Neural cell (in vitro differentiated cells): ENCODE measurements at regions not wholly inside any gene's neighbourhood (a gene's known extent, or its start where the extent isn't known, plus 50 kb on each side); places are given as distances from the start of the nearest gene placed in this dataset.

ENCODE experiments used
- H2AFZ ChIP-seq: fragments of 200-600, 300-800 bp; sonication (generic), shearing (Covaris generic); 2 replicates; pipeline ENCODE4 v1.6.0; 2014; ENCODE audit warnings: low read depth, mild to moderate bottlenecking, antibody characterized with exemption, low read length, moderate library complexity
- H3F3A ChIP-seq: fragments of 200-600 bp; shearing (Covaris generic); 2 replicates; pipeline ENCODE4 v1.6.1; 2016; ENCODE audit warnings: mild to moderate bottlenecking, moderate library complexity, mixed read lengths, antibody characterized with exemption, low read length; ENCODE audit not compliant: insufficient read depth, poor library complexity, severe bottlenecking
- H3K27ac ChIP-seq: fragments of 200-600, 300-800 bp; sonication (generic), shearing (Covaris generic); 2 replicates; pipeline ENCODE4 v1.5.1; 2014; ENCODE audit warnings: mild to moderate bottlenecking, low read length, moderate library complexity
- H3K27me3 ChIP-seq: fragments of 300-800, 200-600 bp; sonication (generic), shearing (Covaris generic); 2 replicates; pipeline ENCODE4 v1.6.0; 2014; ENCODE audit warnings: mild to moderate bottlenecking, low read depth, low read length, moderate library complexity; ENCODE audit not compliant: insufficient read depth
- H3K36me3 ChIP-seq: fragments of 300-800, 200-600 bp; sonication (generic), shearing (Covaris generic); 2 replicates; pipeline ENCODE4 v1.5.1; 2014; ENCODE audit warnings: mild to moderate bottlenecking, antibody characterized with exemption, low read length, moderate library complexity; ENCODE audit not compliant: insufficient read depth
- H3K4me2 ChIP-seq: fragments of 300-800, 200-600 bp; sonication (generic), shearing (Covaris generic); 2 replicates; pipeline ENCODE4 v1.6.0; 2014; ENCODE audit warnings: mild to moderate bottlenecking, low read length
- H3K4me3 ChIP-seq: fragments of 300-800, 200-600 bp; sonication (generic), shearing (Covaris generic); 2 replicates; pipeline ENCODE4 v1.5.1; 2014; ENCODE audit warnings: mild to moderate bottlenecking, low read length, moderate library complexity
- H3K79me2 ChIP-seq: fragments of 200-600 bp; shearing (Covaris generic); replicated peaks from 2 replicates; pipeline ENCODE4 v1.6.0; 2014; ENCODE audit warnings: mild to moderate bottlenecking, low read length, moderate library complexity; ENCODE audit not compliant: insufficient read depth
- H3K9ac ChIP-seq: fragments of 300-800, 200-600 bp; sonication (generic), shearing (Covaris generic); 2 replicates; pipeline ENCODE4 v1.6.1; 2016; ENCODE audit warnings: mild to moderate bottlenecking, low read length, mixed read lengths
- H3K9me2 ChIP-seq: fragments of 200-600 bp; shearing (Covaris generic); 2 replicates; pipeline ENCODE4 v1.6.1; 2016; ENCODE audit warnings: mild to moderate bottlenecking, low read length, mixed read lengths; ENCODE audit not compliant: insufficient read depth
- H3K9me3 ChIP-seq: fragments of 200-600, 300-800 bp; sonication (generic), shearing (Covaris generic); 2 replicates; pipeline ENCODE4 v1.6.1; 2016; ENCODE audit warnings: mild to moderate bottlenecking, mixed run types, low read length, moderate library complexity, mixed read lengths
- H4K20me1 ChIP-seq: fragments of 200-600 bp; shearing (Covaris generic); 2 replicates; pipeline ENCODE4 v1.6.1; 2016; ENCODE audit warnings: mild to moderate bottlenecking, mixed run types; ENCODE audit not compliant: insufficient read depth
- EP300 ChIP-seq: fragments of 450-650 bp; conservative IDR thresholded peaks from 2 replicates; pipeline ENCODE4 v1.6.1; 2014; ENCODE audit warnings: antibody characterized with exemption, mild to moderate bottlenecking, moderate library complexity; ENCODE audit not compliant: poor library complexity, severe bottlenecking
- EZH2 ChIP-seq: fragments of 200-600, 300-800 bp; shearing (Covaris generic), sonication (generic); IDR thresholded peaks from 2 replicates; pipeline ENCODE4 v1.6.1; 2014; ENCODE audit warnings: antibody characterized with exemption, low read length, borderline replicate concordance, mild to moderate bottlenecking; ENCODE audit not compliant: insufficient read depth, poor library complexity, severe bottlenecking
- MXI1 ChIP-seq: fragments of 450-650 bp; conservative IDR thresholded peaks from 2 replicates; pipeline ENCODE4 v1.6.1; 2014; ENCODE audit warnings: antibody characterized with exemption, mild to moderate bottlenecking; ENCODE audit not compliant: poor library complexity, severe bottlenecking
- POLR2AphosphoS5 ChIP-seq: IDR thresholded peaks from 2 replicates; pipeline ENCODE4 v1.6.1; 2012
- RAD21 ChIP-seq: fragments of 450-650 bp; conservative IDR thresholded peaks from 2 replicates; pipeline ENCODE4 v1.6.1; 2014; ENCODE audit warnings: antibody characterized with exemption, mild to moderate bottlenecking, moderate library complexity
- SMC3 ChIP-seq: fragments of 450-650 bp; conservative IDR thresholded peaks from 2 replicates; pipeline ENCODE4 v1.6.1; 2014; ENCODE audit warnings: antibody characterized with exemption, mild to moderate bottlenecking, moderate library complexity; ENCODE audit not compliant: poor library complexity
- TAF1 ChIP-seq: IDR thresholded peaks from 2 replicates; pipeline ENCODE4 v1.6.1; 2012; ENCODE audit warnings: low read depth
- TF ChIP-seq, protein P1 (sequence below): fragments of 450-650 bp; IDR thresholded peaks from 2 replicates; pipeline ENCODE4 v1.5.1; 2014; ENCODE audit warnings: antibody characterized with exemption, mild to moderate bottlenecking, moderate library complexity; ENCODE audit not compliant: poor library complexity, severe bottlenecking
- TF ChIP-seq, protein P2 (sequence below): IDR thresholded peaks from 2 replicates; pipeline ENCODE4 v1.6.1; 2012; ENCODE audit warnings: borderline replicate concordance

DNA sequence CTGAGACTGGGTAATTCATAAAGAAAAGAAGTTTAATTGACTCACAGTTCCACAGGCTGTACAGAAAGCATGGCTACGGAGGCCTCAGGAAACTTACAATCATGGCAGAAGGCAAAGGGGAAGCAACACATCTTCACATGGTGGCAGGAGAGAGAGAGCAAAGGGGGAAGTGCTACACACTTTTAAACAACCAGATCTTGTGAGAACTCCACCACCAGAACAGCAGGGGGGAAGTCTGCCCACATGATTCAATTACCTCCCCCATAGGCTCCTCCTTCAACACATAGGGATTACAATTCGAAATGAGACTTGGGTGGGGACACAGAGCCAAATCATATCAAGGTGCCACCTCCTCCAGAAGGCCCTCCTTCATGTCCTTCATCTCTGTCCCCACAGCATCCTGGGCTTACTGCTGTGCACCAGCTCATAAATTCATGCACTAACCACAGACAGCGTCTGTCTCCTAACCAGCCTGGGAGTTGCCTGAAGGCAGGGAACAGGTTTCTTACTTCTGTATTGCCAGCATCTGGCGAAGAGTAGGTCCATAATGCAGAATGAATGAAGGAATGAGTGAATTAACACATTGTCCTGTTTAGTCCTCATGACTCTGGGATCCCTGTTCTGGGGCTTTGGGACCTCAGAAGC, 74.4 kb downstream of the WSB1 start:
- Histone ChIP-seq H3K27ac (no peak overlapping the region), H4K20me1 (no peaks in the 10 kb centered on the region), H3K9ac (no peak overlapping the region), H3K9me3 (no peaks in the 10 kb centered on the region), H3K79me2 (no peaks in the 10 kb centered on the region), H3K4me3 (no peak overlapping the region), H3K4me2 (no peak overlapping the region), H2AFZ (no peak overlapping the region), H3K27me3 (no peaks in the 10 kb centered on the region), H3F3A (no peaks in the 10 kb centered on the region), H3K36me3 (no peaks in the 10 kb centered on the region), H3K9me2 (no peaks in the 10 kb centered on the region)
- TF ChIP-seq MXI1 (no peak), EP300 (no peak), POLR2AphosphoS5 (no peak), SMC3 (no peak), EZH2 (no peak)
- TF ChIP-seq, protein P1, sequence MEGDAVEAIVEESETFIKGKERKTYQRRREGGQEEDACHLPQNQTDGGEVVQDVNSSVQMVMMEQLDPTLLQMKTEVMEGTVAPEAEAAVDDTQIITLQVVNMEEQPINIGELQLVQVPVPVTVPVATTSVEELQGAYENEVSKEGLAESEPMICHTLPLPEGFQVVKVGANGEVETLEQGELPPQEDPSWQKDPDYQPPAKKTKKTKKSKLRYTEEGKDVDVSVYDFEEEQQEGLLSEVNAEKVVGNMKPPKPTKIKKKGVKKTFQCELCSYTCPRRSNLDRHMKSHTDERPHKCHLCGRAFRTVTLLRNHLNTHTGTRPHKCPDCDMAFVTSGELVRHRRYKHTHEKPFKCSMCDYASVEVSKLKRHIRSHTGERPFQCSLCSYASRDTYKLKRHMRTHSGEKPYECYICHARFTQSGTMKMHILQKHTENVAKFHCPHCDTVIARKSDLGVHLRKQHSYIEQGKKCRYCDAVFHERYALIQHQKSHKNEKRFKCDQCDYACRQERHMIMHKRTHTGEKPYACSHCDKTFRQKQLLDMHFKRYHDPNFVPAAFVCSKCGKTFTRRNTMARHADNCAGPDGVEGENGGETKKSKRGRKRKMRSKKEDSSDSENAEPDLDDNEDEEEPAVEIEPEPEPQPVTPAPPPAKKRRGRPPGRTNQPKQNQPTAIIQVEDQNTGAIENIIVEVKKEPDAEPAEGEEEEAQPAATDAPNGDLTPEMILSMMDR = no peak

DNA sequence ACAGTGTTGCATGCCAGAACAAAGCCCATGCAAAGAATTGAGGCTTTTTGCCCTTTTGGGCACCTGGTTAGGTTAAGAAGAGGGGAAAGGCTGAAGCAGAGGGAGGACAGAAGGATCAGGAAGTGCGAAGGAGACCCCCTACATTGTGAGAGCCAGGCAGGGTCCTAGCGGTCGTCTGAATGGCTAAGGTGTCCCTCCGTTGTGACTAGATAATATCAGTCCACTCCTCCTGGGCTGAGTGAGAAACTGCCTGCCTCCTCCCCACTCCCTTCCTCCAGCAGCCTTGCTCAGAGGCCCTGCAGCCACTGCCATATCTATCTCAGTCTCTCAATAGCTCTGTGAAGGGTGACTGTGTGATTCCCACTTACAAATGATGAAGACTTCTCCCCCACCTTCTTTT, 75.1 kb downstream of the WSB1 start:
- Histone ChIP-seq H3K4me3 (no peak overlapping the region), H3K9ac (no peak overlapping the region), H2AFZ (no peak overlapping the region), H3K36me3 (no peaks in the 10 kb centered on the region), H3K79me2 (no peaks in the 10 kb centered on the region), H3F3A (no peaks in the 10 kb centered on the region), H3K9me2 (no peaks in the 10 kb centered on the region), H3K27ac (no peak overlapping the region), H3K27me3 (no peaks in the 10 kb centered on the region), H3K4me2 (no peak overlapping the region), H4K20me1 (no peaks in the 10 kb centered on the region), H3K9me3 (no peaks in the 10 kb centered on the region)
- TF ChIP-seq EP300 (no peak), MXI1 (no peak), RAD21 (no peak), POLR2AphosphoS5 (no peak), EZH2 (no peak), SMC3 (no peak), TAF1 (no peak)
- TF ChIP-seq, protein P2, sequence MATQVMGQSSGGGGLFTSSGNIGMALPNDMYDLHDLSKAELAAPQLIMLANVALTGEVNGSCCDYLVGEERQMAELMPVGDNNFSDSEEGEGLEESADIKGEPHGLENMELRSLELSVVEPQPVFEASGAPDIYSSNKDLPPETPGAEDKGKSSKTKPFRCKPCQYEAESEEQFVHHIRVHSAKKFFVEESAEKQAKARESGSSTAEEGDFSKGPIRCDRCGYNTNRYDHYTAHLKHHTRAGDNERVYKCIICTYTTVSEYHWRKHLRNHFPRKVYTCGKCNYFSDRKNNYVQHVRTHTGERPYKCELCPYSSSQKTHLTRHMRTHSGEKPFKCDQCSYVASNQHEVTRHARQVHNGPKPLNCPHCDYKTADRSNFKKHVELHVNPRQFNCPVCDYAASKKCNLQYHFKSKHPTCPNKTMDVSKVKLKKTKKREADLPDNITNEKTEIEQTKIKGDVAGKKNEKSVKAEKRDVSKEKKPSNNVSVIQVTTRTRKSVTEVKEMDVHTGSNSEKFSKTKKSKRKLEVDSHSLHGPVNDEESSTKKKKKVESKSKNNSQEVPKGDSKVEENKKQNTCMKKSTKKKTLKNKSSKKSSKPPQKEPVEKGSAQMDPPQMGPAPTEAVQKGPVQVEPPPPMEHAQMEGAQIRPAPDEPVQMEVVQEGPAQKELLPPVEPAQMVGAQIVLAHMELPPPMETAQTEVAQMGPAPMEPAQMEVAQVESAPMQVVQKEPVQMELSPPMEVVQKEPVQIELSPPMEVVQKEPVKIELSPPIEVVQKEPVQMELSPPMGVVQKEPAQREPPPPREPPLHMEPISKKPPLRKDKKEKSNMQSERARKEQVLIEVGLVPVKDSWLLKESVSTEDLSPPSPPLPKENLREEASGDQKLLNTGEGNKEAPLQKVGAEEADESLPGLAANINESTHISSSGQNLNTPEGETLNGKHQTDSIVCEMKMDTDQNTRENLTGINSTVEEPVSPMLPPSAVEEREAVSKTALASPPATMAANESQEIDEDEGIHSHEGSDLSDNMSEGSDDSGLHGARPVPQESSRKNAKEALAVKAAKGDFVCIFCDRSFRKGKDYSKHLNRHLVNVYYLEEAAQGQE = no peak
- TF ChIP-seq, protein P1 = no peak
